Endothelial cell of umbilical vein (primary cell): ENCODE measurements at regions not wholly inside any gene's neighbourhood (a gene's known extent, or its start where the extent isn't known, plus 50 kb on each side); places are given as distances from the start of the nearest gene placed in this dataset.

Experiments
- CTCF ChIP-seq, 2 donors: IDR thresholded peaks; 1 replicate in 1 of 2; 2 replicates in 1 of 2; pipeline ENCODE4 v1.5.1; 2011; ENCODE audit warnings: low read length in 2 of 2, mild to moderate bottlenecking in 2 of 2, moderate library complexity in 2 of 2, control low read depth in 1 of 2, inconsistent platforms in 1 of 2, low read depth in 1 of 2; ENCODE audit not compliant: insufficient read depth in 1 of 2; ENCODE audit errors: extremely low read depth in 1 of 2
- EZH2 ChIP-seq: IDR thresholded peaks from 2 replicates; pipeline ENCODE4 v1.6.1; 2012; ENCODE audit warnings: borderline replicate concordance, low read depth, mild to moderate bottlenecking, moderate library complexity, low read length, inconsistent platforms; ENCODE audit not compliant: severe bottlenecking
- JUN ChIP-seq: IDR thresholded peaks from 2 replicates; pipeline ENCODE4 v1.6.1; 2011; ENCODE audit warnings: borderline replicate concordance, low read depth; ENCODE audit not compliant: insufficient read length, insufficient read depth
- MAX ChIP-seq: IDR thresholded peaks from 2 replicates; pipeline ENCODE4 v1.6.1; 2011; ENCODE audit not compliant: insufficient read depth, insufficient read length
- POLR2A ChIP-seq: IDR thresholded peaks from 2 replicates; pipeline ENCODE4 v1.6.1; 2012; ENCODE audit warnings: low read depth, mild to moderate bottlenecking, control low read depth, low read length

GRCh38 chr6:80543598-80544222, 437.2 kb downstream of the BCKDHB start:
- no peak for TF ChIP-seq EZH2
- no peak for TF ChIP-seq CTCF (IDR thresholded peaks at IDR 0.05; ENCODE audit: extremely low read depth in 1 of 2, insufficient read depth in 1 of 2, low read depth in 1 of 2, low read length in 2 of 2)
- TF ChIP-seq MAX, result no peak
- TF ChIP-seq JUN, result no peak
- TF ChIP-seq POLR2A, result no peak
